VCaP (cell line): ENCODE measurements at regions not wholly inside any gene's neighbourhood (a gene's known extent, or its start where the extent isn't known, plus 50 kb on each side); places are given as distances from the start of the nearest gene placed in this dataset.

Experiments used
- H3K27ac ChIP-seq: fragments of 450-650 bp; 2 replicates; pipeline ENCODE4 v1.5.1; 2017
- CTCF ChIP-seq: fragments of 450-650 bp; conservative IDR thresholded peaks from 2 replicates; pipeline ENCODE4 v1.5.1; 2017; ENCODE audit warnings: mild to moderate bottlenecking, moderate library complexity

GRCh38 chr3:38978729-38979128 is 73.0 kb downstream of the SCN11A start:
- TF ChIP-seq CTCF = no peak
- no peak overlapping the region for H3K27ac ChIP-seq

- TF ChIP-seq CTCF = no peak
- H3K27ac ChIP-seq = no peak overlapping the region
Measured at GRCh38 chr3:38970851-38971638, 80.7 kb downstream of the SCN11A start.

DNA sequence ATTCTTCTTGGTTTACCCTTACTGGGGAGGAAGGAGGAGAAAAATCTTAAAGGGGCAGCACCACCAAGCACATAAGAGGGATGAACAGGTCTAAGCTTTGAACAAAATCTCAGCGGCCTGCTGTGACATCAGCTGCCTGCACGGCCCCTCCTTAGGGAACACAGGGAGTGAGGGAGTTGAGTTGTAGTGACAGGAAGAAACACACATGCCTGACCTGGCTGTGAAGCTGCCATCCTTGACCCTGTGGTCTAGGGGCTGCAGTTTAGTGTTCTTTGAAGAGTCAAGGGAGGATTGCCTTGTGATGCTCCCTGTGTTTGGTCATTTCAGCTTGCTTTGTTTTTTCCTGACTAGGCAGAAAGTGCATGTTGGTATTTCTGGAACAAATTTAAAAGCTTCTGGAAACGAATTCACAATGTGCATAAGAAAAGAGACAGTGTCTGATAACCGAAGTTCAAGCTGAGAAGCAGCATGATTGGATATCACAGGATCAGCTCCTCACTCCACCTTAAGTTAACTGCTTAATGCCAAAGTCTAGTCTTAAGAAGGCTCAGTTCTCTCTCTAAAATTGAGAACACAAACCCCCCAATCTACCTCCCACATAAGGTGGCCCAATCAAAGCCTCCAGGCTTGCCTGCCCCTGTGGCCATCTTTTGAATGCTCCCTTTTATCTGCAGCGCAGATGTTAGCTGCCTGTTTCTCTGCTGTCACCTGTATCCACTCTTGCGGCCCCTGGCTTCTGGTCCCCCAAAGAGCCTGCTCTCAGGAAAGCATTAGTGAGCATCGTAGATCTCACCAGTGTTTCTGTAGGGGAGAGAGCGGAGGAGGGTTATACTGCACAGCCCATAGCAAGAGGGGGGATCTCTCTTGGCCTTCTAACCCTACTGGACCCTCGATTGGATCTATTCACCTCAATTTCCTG is 82.2 kb downstream of the SCN11A start:
- no peak for TF ChIP-seq CTCF

GRCh38 chr3:38968891-38969290 is 82.9 kb downstream of the SCN11A start:
- TF ChIP-seq CTCF = no peak
- no peak overlapping the region for H3K27ac ChIP-seq

More for the DNA sequence above, 82.2 kb downstream of the SCN11A start:
- H3K27ac ChIP-seq = no peak overlapping the region

DNA sequence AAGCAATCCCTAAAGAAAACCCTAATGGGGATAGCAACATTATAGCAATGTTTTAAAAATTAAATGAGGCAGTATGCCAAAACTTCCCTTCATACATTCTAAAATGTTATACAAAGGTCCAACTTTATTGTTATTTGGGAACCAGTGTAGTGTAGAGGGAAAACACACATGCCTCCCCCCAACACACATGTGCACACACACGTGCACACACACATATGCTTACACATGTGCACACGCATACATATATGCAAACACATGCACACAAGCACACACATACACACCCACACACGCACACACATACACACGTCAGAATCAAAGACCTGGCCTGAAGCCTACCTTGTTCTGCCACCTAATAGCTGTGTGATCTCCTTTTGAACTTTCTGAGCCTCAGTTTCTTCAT is 83.3 kb downstream of the SCN11A start:
- TF ChIP-seq CTCF = no peak
- H3K27ac ChIP-seq = no peak overlapping the region

DNA sequence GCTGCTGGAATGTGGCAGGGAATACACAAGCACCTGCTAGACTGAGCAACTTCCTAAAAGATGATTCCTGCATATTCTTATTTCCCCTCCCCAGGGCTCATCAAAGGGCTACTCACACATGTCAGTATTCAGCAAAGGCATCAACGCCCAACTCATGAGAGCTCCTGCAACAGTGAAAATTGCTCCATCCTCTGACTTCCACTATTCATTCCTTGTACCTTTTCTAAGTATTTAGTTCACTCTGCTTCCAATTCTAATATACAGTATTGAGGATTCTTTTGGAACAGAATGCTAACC is 84.1 kb downstream of the SCN11A start:
- H3K27ac ChIP-seq = no peak overlapping the region
- TF ChIP-seq CTCF = no peak

GRCh38 chr3:38966811-38967692 is 84.7 kb downstream of the SCN11A start:
- TF ChIP-seq CTCF = no peak
- no peak overlapping the region for H3K27ac ChIP-seq
